Psoas muscle (tissue), 7 donors: ENCODE measurements at regions not wholly inside any gene's neighbourhood (a gene's known extent, or its start where the extent isn't known, plus 50 kb on each side); places are given as distances from the start of the nearest gene placed in this dataset.

ENCODE experiments used
- ATAC-seq, 4 donors: fragments of 200-7000 bp; cut with Tn5 transposase; one replicate each; pipeline ENCODE4 v1.9.1; 2020; ENCODE audit warnings: moderate library complexity in 3 of 4, mild to moderate bottlenecking in 2 of 4
- DNase-seq, 2 donors: peaks; one replicate each; pipeline ENCODE4 v3.0.0-alpha.2; 2020
- H3K27ac ChIP-seq: fragments of 200-600 bp; one replicate; pipeline ENCODE4 v1.8.0; 2022
- H3K27me3 ChIP-seq, 3 donors: fragments of 200-600 bp in 1 of 3; one replicate each; pipeline versions ENCODE4 v1.6.1 to v1.8.0; 2013 to 2022; ENCODE audit warnings: low read length in 2 of 3, mild to moderate bottlenecking in 2 of 3, moderate library complexity in 1 of 3; ENCODE audit not compliant: insufficient read depth in 3 of 3
- H3K36me3 ChIP-seq, 2 donors: fragments of 200-600 bp in 1 of 2; one replicate each; pipeline versions ENCODE4 v1.6.1 to v1.8.0; 2013 to 2022; ENCODE audit warnings: low read depth in 1 of 2, mild to moderate bottlenecking in 1 of 2, moderate library complexity in 1 of 2; ENCODE audit not compliant: insufficient read depth in 1 of 2
- H3K4me1 ChIP-seq: fragments of 200-600 bp; one replicate; pipeline ENCODE4 v1.8.0; 2022
- H3K4me3 ChIP-seq: fragments of 200-600 bp; one replicate; pipeline ENCODE4 v1.8.0; 2022; ENCODE audit warnings: mild to moderate bottlenecking
- H3K9me3 ChIP-seq: fragments of 200-600 bp; one replicate; pipeline ENCODE4 v1.8.0; 2022
- CTCF ChIP-seq: fragments of 200-600 bp; IDR thresholded peaks from one replicate; pipeline ENCODE4 v1.8.0; 2022; ENCODE audit warnings: antibody characterized with exemption
- WGBS, 3 donors: extraction: QIAGEN DNeasy Blood & Tissue Kit; methylation state at CpG; one replicate each; pipeline versions ENCODE4 v1.1.6 to v1.1.7; 2013; 5-methylcytosine and 5-hydroxymethylcytosine counted together
- intact Hi-C, 2 donors: fragments of 100-400 bp; cut with DNase I; formaldehyde crosslinking; loops; one replicate each; pipeline versions ENCODE4 v1.11.0 to v1.14.2; 2022
- donor health status: healthy with polysubstance abuse.
- donor health status: DM: no; HTN: no; CAD: no; lungs with moderate emphysema.
- donor health status: Bipolar disorder and iron deficiency.
- donor health status: healthy.
- donor health status: DM: yes; HTN: yes; CAD: no.
- donor health status: DM: no; HTN: no; CAD: no.
- donor health status: DM: yes; HTN: yes; CAD: no.

- no peak overlapping the region for H3K27ac ChIP-seq
- no peak for TF ChIP-seq CTCF
- no peak for ATAC-seq
- WGBS, 3 donors, result 67 to 71% (median 69%) methylated on average over 14 of the region's 14 CpGs
- H3K36me3 ChIP-seq, result no peaks in the 10 kb centered on the region
- H3K27me3 ChIP-seq, result peaks cover 0 to 25% (median 10%) of the 10 kb centered on the region in 3 donors
- intact Hi-C loops, result no loop called here
- H3K9me3 ChIP-seq, result no peaks in the 10 kb centered on the region
- no peak overlapping the region for H3K4me3 ChIP-seq
- no peaks in the 10 kb centered on the region for H3K4me1 ChIP-seq
- no peak for DNase-seq
Observed at GRCh38 chr1:5385096-5385799, 607.0 kb downstream of the NPHP4 start.

DNA sequence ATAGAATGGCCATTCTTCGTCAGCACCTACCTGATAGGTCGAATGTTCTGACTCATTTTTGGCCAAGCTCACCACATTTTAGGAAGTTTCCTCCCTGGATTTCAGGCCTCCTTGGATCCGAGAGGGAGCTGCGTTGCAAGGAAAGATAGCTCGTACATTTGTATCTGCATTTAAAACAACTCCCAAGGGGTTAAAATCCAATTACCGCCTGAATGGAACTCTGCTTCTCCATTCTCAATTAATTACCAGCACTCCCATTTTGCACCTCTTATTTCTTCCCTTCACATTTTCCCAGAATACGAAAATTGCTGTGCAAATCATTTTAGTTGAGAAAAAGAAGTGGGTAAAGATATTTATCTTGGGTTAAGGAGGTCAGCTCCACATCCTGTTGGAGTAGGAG, 610.7 kb downstream of the NPHP4 start:
- 70 to 78% (median 77%) methylated on average over 7 of the region's 7 CpGs for WGBS, 3 donors
- intact Hi-C loops, result no loop called here
- ATAC-seq (no peak), DNase-seq (no peak)
- peaks cover 0 to 11% (median 7%) of the 10 kb centered on the region in 3 donors for H3K27me3 ChIP-seq
- no peaks in the 10 kb centered on the region for H3K36me3 ChIP-seq
- H3K4me3 ChIP-seq, result no peak overlapping the region
- H3K4me1 ChIP-seq, result no peaks in the 10 kb centered on the region
- no peak for TF ChIP-seq CTCF
- no peaks in the 10 kb centered on the region for H3K9me3 ChIP-seq
- H3K27ac ChIP-seq, result no peak overlapping the region

- no peaks in the 10 kb centered on the region for H3K4me1 ChIP-seq
- no peaks in the 10 kb centered on the region for H3K9me3 ChIP-seq
- no peaks in the 10 kb centered on the region for H3K36me3 ChIP-seq
- no peak for TF ChIP-seq CTCF
- intact Hi-C loops, result no loop called here
- DNase-seq (no peak), ATAC-seq (no peak)
- H3K27ac ChIP-seq, result no peak overlapping the region
- peaks cover 0 to 6% (median 3%) of the 10 kb centered on the region in 3 donors for H3K27me3 ChIP-seq
- no peak overlapping the region for H3K4me3 ChIP-seq
- 51 to 70% (median 52%) methylated on average over 12 of the region's 12 CpGs for WGBS, 3 donors
Observed at GRCh38 chr1:5379176-5379759, 613.0 kb downstream of the NPHP4 start.

DNA sequence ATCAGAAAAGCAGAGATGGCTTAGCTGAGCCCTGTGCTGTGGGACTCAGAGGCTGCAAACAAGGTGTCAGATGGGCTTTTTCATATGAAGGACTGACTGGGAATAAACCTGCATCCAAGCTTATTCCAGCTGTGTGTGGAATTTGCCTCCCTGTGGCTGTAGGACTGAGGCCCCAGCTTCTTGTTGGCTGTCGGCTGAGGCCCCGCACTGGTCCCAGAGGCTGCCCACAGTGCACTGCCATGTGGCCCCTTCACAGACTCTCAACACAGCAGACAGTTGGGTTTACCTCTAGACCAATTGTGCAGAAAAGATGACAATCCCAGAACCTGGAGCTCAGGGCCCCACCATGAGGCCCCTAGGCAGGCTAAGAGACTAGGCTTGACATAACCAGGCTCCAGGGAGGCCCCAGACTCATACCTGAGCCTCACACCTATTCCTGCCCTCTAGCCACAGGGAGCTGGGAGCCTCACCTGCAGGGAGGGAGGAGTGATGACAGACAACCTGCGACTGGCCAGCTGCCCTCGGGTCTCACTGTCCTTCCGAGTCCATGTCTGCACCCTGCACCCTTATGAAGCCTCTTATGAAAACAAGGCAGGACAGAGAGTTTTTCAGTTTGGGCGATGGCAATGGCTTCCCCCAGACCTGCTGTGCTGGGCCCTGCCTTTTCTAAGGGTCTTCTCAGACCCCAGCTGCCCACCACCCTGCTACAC, 615.5 kb downstream of the NPHP4 start:
- no peaks in the 10 kb centered on the region for H3K36me3 ChIP-seq
- no peaks in the 10 kb centered on the region for H3K9me3 ChIP-seq
- ATAC-seq (no peak), DNase-seq (no peak)
- no peak overlapping the region for H3K27ac ChIP-seq
- no peak overlapping the region for H3K4me3 ChIP-seq
- peaks cover 0 to 6% (median 0%) of the 10 kb centered on the region in 3 donors for H3K27me3 ChIP-seq
- no peak for TF ChIP-seq CTCF
- 73 to 87% (median 74%) methylated on average over 6 of the region's 6 CpGs for WGBS, 3 donors
- H3K4me1 ChIP-seq, result no peaks in the 10 kb centered on the region
- intact Hi-C loops, result no loop called here
